ENCODE measurements at regions not wholly inside any gene's neighbourhood (a gene's known extent, or its start where the extent isn't known, plus 50 kb on each side); places are given as distances from the start of the nearest gene placed in this dataset.

DNA sequence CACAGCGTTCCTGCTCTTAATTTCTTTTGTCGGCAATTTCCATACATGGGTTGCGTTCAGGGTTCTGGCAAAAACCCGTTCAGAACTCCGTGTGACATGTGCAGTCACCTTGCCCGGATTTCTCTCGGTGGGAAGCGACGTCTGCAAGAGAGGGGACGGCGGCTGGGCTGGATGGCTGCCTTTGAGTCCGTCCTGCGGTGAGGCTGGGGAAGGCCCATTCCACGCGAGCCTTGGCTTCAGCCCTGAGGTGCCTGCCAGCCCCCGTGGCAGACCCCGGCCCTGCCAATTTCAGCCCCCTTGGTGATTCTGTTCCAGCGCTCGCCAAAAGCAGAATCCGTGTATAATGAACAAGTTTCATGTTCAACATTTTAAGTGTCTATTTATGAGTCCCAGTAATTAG lies 72.6 kb upstream of the TSHZ3 start:
- Histone ChIP-seq H3K36me3 (ENCODE audit: control insufficient read depth, insufficient read depth, low read length) (no peaks in the 10 kb centered on the region), H3K4me1 (ENCODE audit: control insufficient read depth, insufficient read depth, low read length) (peaks cover 5% of the 10 kb centered on the region), H3K27me3 (ENCODE audit: control insufficient read depth, insufficient read depth, low read length) (peaks cover 2% of the 10 kb centered on the region), H3K4me3 (ENCODE audit: low read length) (no peak overlapping the region), H3K9me3 (replicated peaks; ENCODE audit: control insufficient read depth, low read depth, low read length) (no peaks in the 10 kb centered on the region), H3K27ac (ENCODE audit: low read length) (no peak overlapping the region)
- WGBS (ENCODE audit: insufficient coverage): 71% methylated on average over 18 of the region's 20 CpGs
- DNase-seq: no peak

- 80% methylated on average over 2 of the region's 2 CpGs for WGBS (ENCODE audit: insufficient coverage)
- peaks cover 2% of the 10 kb centered on the region for H3K27me3 ChIP-seq (ENCODE audit: control insufficient read depth, insufficient read depth, low read length)
- H3K27ac ChIP-seq (ENCODE audit: low read length): no peak overlapping the region
- no peak for DNase-seq
- H3K36me3 ChIP-seq (ENCODE audit: control insufficient read depth, insufficient read depth, low read length): no peaks in the 10 kb centered on the region
- H3K9me3 ChIP-seq (replicated peaks; ENCODE audit: control insufficient read depth, low read depth, low read length): no peaks in the 10 kb centered on the region
- H3K4me1 ChIP-seq (ENCODE audit: control insufficient read depth, insufficient read depth, low read length): peaks cover 5% of the 10 kb centered on the region
- H3K4me3 ChIP-seq (ENCODE audit: low read length): no peak overlapping the region
Measured at GRCh38 chr19:31423896-31424295, 74.7 kb upstream of the TSHZ3 start.

DNA sequence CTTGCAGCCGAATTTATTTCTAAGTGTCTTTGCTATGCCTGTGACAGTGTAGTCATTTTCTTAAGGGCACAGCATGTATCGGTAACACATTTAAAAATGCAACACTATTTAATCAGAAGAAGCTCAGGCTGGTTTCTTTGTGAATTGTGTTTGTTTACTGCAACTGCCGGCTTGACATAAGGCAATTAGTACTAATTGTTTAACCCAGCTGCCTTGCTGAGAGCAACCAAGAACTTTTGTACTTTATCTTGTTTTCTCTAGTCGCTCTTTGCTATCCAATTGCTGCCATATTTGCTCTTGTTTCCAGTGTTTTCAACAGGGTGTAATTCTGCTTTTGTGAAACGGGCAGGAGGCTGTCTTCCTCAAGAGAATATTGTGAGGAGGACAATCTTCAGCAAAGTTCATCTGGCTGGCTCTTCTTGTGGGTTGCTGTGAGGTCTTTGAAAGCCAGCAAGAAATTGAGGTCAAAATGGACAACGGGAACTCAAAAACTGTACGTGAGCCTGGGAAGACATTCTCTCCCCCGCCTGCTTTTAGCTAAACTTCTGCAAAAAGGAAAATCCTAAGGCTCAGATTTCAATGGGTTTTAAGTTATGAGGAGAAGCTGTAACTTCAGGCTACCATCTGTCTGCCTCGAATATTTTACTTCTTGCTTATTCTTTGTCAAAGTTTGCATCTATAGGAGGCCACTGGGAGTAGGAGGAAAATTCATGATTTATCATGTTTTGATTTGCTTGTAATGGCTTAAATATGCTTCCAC lies 75.8 kb upstream of the TSHZ3 start:
- DNase-seq: peak; percentile 14
- Histone ChIP-seq H3K36me3 (ENCODE audit: control insufficient read depth, insufficient read depth, low read length) (no peaks in the 10 kb centered on the region), H3K4me1 (ENCODE audit: control insufficient read depth, insufficient read depth, low read length) (peaks cover 5% of the 10 kb centered on the region), H3K27ac (ENCODE audit: low read length) (no peak overlapping the region), H3K4me3 (ENCODE audit: low read length) (no peak overlapping the region), H3K9me3 (replicated peaks; ENCODE audit: control insufficient read depth, low read depth, low read length) (no peaks in the 10 kb centered on the region), H3K27me3 (ENCODE audit: control insufficient read depth, insufficient read depth, low read length) (peaks cover 2% of the 10 kb centered on the region)
- WGBS (ENCODE audit: insufficient coverage): 29% methylated on average over 1 of the region's 9 CpGs

DNA sequence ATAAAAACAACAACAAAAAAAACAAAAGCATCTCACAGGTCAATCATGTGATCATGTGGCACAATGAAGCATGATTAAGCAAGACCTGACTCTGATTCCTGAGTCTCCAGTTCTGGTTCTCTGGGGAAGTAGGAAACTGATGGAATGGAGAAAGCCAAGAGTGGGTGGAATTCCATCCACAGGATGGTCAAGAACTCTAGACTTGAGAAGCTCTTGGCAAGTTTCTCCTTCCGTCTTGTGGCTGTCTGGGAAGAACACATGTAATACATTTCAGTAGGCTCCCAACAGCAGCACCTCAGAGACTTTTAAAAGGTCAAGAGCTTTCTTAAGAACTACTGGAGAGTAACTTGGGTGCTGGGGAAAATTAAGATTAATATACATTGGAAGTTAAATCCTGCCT lies 78.6 kb upstream of the TSHZ3 start:
- no CpG with 5 or more reads among the region's 1 CpG for WGBS (ENCODE audit: insufficient coverage)
- H3K4me3 ChIP-seq (ENCODE audit: low read length): no peak overlapping the region
- no peaks in the 10 kb centered on the region for H3K27me3 ChIP-seq (ENCODE audit: control insufficient read depth, insufficient read depth, low read length)
- no peak overlapping the region for H3K27ac ChIP-seq (ENCODE audit: low read length)
- H3K4me1 ChIP-seq (ENCODE audit: control insufficient read depth, insufficient read depth, low read length): no peaks in the 10 kb centered on the region
- no peaks in the 10 kb centered on the region for H3K36me3 ChIP-seq (ENCODE audit: control insufficient read depth, insufficient read depth, low read length)
- DNase-seq: no peak
- no peaks in the 10 kb centered on the region for H3K9me3 ChIP-seq (replicated peaks; ENCODE audit: control insufficient read depth, low read depth, low read length)

DNA sequence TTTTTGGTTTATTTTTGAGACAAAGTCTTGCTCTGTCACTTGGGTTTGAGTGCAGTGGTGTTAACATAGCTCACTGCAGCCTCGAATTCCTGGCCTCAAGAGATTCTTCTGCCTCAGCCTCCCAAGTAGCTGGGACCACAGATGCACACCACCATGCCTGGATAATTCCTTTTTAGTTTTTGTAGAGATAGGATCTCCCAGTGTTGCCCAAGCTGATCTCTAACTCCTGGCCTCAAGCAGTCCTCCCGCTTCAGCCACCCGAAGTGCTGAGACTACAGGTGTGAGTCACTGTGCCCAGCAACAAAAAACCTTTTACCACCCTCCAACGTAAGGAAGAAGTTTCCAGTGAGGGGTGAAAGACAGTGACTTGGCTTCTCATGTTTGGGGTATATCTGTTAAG lies 81.1 kb upstream of the TSHZ3 start:
- Histone ChIP-seq H3K27ac (ENCODE audit: low read length) (no peak overlapping the region), H3K4me3 (ENCODE audit: low read length) (no peak overlapping the region), H3K36me3 (ENCODE audit: control insufficient read depth, insufficient read depth, low read length) (no peaks in the 10 kb centered on the region), H3K9me3 (replicated peaks; ENCODE audit: control insufficient read depth, low read depth, low read length) (no peaks in the 10 kb centered on the region), H3K27me3 (ENCODE audit: control insufficient read depth, insufficient read depth, low read length) (no peaks in the 10 kb centered on the region), H3K4me1 (ENCODE audit: control insufficient read depth, insufficient read depth, low read length) (no peaks in the 10 kb centered on the region)
- WGBS (ENCODE audit: insufficient coverage): no CpG with 5 or more reads among the region's 4 CpGs
- no peak for DNase-seq

GRCh38 chr19:31432201-31432810 lies 83.1 kb upstream of the TSHZ3 start:
- Histone ChIP-seq H3K9me3 (replicated peaks; ENCODE audit: control insufficient read depth, low read depth, low read length) (no peaks in the 10 kb centered on the region), H3K4me1 (ENCODE audit: control insufficient read depth, insufficient read depth, low read length) (no peaks in the 10 kb centered on the region), H3K36me3 (ENCODE audit: control insufficient read depth, insufficient read depth, low read length) (no peaks in the 10 kb centered on the region), H3K4me3 (ENCODE audit: low read length) (no peak overlapping the region), H3K27ac (ENCODE audit: low read length) (no peak overlapping the region), H3K27me3 (ENCODE audit: control insufficient read depth, insufficient read depth, low read length) (no peaks in the 10 kb centered on the region)
- DNase-seq: no peak
- 89% methylated on average over 5 of the region's 8 CpGs for WGBS (ENCODE audit: insufficient coverage)

DNA sequence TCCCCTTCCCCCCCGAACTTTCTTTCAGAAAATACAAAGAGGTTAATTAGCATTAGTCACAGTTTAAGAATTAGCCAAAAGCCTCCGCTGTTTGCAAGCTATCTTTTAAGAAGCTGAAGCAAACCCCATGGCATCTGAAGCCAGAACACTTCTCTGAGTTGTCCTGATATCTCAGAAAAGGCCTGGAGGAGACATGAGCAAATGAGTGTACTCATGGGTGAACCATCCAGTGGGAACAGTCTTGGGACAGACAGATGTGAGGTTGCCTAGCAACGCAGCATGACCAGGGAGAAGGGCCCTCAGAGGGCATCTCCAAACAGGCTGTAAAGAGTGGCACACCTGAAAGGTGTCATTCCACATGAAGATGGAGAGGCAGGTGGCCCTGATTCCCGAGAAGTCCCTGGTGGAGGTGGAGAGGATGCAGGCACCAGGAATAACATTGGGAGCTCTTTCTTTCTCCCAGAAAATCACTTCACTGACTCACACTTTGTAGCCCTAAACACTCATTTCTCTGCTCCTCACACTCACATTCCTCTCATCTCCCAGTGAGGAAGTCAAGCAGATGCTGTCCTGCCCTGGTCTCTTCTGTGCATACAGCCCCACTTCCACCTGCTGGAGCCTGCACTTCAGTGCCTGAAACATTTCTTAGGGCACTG lies 87.0 kb upstream of the TSHZ3 start:
- WGBS (ENCODE audit: insufficient coverage): 93% methylated on average over 2 of the region's 4 CpGs
- H3K27ac ChIP-seq (ENCODE audit: low read length): no peak overlapping the region
- no peaks in the 10 kb centered on the region for H3K36me3 ChIP-seq (ENCODE audit: control insufficient read depth, insufficient read depth, low read length)
- no peaks in the 10 kb centered on the region for H3K9me3 ChIP-seq (replicated peaks; ENCODE audit: control insufficient read depth, low read depth, low read length)
- no peaks in the 10 kb centered on the region for H3K4me1 ChIP-seq (ENCODE audit: control insufficient read depth, insufficient read depth, low read length)
- no peak for DNase-seq
- no peaks in the 10 kb centered on the region for H3K27me3 ChIP-seq (ENCODE audit: control insufficient read depth, insufficient read depth, low read length)
- H3K4me3 ChIP-seq (ENCODE audit: low read length): no peak overlapping the region

DNA sequence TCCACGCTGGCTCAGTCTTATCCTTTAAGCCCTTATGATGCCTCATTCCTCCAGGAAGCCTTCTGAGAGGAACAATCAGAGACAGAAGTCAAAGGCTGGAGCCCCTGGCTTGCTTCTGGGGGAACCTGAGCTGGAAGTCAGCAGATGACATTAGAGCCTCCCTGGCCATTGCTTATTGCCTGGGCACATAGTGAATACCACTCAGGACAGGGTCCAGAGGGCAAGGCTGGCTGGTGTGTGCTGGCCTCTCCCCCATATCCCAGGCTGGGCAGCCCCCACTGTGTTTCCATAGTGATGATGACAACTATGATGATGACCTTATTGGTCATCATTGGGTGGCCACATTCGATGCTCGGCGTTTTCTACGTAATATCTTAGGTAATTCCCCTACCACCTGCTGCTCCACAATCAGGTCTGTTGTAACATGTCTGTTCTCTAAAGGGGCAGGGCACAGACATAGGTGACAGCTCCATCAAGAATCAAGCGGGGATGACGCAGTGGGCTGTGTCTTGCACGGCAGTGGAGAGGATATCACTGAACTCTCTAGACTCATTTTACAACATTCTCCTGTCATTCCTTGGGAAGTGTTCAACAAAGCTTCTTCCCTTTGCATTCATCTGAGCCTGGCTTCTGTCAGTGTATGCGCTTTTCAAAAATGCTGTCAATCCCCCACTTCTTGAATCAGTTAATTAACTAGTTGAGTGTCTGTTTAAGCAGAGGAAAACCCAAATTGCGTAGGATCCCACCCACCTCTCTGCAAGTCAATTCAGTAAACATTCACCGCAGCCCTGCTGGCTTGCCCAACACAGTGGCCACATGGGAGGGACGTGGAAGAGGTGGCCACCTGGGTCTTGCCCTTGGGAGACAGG lies 89.4 kb upstream of the TSHZ3 start:
- no peak for DNase-seq
- Histone ChIP-seq H3K36me3 (ENCODE audit: control insufficient read depth, insufficient read depth, low read length) (no peaks in the 10 kb centered on the region), H3K27me3 (ENCODE audit: control insufficient read depth, insufficient read depth, low read length) (no peaks in the 10 kb centered on the region), H3K9me3 (replicated peaks; ENCODE audit: control insufficient read depth, low read depth, low read length) (no peaks in the 10 kb centered on the region), H3K4me1 (ENCODE audit: control insufficient read depth, insufficient read depth, low read length) (no peaks in the 10 kb centered on the region), H3K27ac (ENCODE audit: low read length) (no peak overlapping the region), H3K4me3 (ENCODE audit: low read length) (no peak overlapping the region)
- whole genome bisulfite sequencing (ENCODE audit: insufficient coverage): 75% methylated on average over 6 of the region's 12 CpGs

- Histone ChIP-seq H3K9me3 (replicated peaks; ENCODE audit: control insufficient read depth, low read depth, low read length) (no peaks in the 10 kb centered on the region), H3K36me3 (ENCODE audit: control insufficient read depth, insufficient read depth, low read length) (no peaks in the 10 kb centered on the region), H3K4me3 (ENCODE audit: low read length) (no peak overlapping the region), H3K4me1 (ENCODE audit: control insufficient read depth, insufficient read depth, low read length) (no peaks in the 10 kb centered on the region), H3K27ac (ENCODE audit: low read length) (no peak overlapping the region), H3K27me3 (ENCODE audit: control insufficient read depth, insufficient read depth, low read length) (no peaks in the 10 kb centered on the region)
- 67% methylated on average over 4 of the region's 4 CpGs for WGBS (ENCODE audit: insufficient coverage)
- no peak for DNase-seq
Measured at GRCh38 chr19:31439270-31439573, 90.0 kb upstream of the TSHZ3 start.

DNA sequence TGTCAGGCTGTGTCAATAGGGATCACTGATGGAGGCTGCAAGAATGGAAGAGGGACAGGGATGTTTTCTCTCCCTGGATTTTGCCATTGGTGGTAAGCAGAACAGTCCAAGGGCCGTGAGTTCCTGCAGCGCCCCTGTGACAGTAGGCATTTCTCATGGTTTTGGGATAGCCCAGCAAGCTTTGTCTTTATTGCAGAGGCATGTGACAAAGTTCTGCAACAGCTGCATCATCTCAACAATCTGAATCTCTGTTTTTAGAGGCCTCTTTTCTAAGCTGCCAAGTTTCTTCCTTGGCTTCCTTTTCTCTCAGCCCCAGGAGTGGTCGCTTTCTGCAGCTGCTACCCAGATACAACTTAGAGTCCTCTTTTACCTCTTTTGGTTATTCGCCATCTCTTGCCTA lies 95.7 kb upstream of the TSHZ3 start:
- H3K4me1 ChIP-seq (ENCODE audit: control insufficient read depth, insufficient read depth, low read length): peaks cover 15% of the 10 kb centered on the region
- DNase-seq: peak; percentile 65
- H3K9me3 ChIP-seq (replicated peaks; ENCODE audit: control insufficient read depth, low read depth, low read length): peaks cover 4% of the 10 kb centered on the region
- WGBS (ENCODE audit: insufficient coverage): 58% methylated on average over 3 of the region's 4 CpGs
- no peak overlapping the region for H3K4me3 ChIP-seq (ENCODE audit: low read length)
- no peaks in the 10 kb centered on the region for H3K27me3 ChIP-seq (ENCODE audit: control insufficient read depth, insufficient read depth, low read length)
- H3K36me3 ChIP-seq (ENCODE audit: control insufficient read depth, insufficient read depth, low read length): no peaks in the 10 kb centered on the region
- H3K27ac ChIP-seq (ENCODE audit: low read length): peak overlapping the region; percentile 59

Measured in muscle of leg (tissue), 3 donors.